Endothelial cell of umbilical vein (primary cell): ENCODE measurements at regions not wholly inside any gene's neighbourhood (a gene's known extent, or its start where the extent isn't known, plus 50 kb on each side); places are given as distances from the start of the nearest gene placed in this dataset.

Experiments used
- CTCF ChIP-seq, 2 donors: IDR thresholded peaks; 1 replicate in 1 of 2; 2 replicates in 1 of 2; pipeline ENCODE4 v1.5.1; 2011; ENCODE audit warnings: low read length in 2 of 2, mild to moderate bottlenecking in 2 of 2, moderate library complexity in 2 of 2, control low read depth in 1 of 2, inconsistent platforms in 1 of 2, low read depth in 1 of 2; ENCODE audit not compliant: insufficient read depth in 1 of 2; ENCODE audit errors: extremely low read depth in 1 of 2
- EZH2 ChIP-seq: IDR thresholded peaks from 2 replicates; pipeline ENCODE4 v1.6.1; 2012; ENCODE audit warnings: borderline replicate concordance, low read depth, mild to moderate bottlenecking, moderate library complexity, low read length, inconsistent platforms; ENCODE audit not compliant: severe bottlenecking
- FOS ChIP-seq: IDR thresholded peaks from 2 replicates; pipeline ENCODE4 v1.6.1; 2011; ENCODE audit warnings: mild to moderate bottlenecking, low read length, moderate library complexity, borderline replicate concordance; ENCODE audit not compliant: insufficient read depth
- GATA2 ChIP-seq: IDR thresholded peaks from 2 replicates; pipeline ENCODE4 v1.7.0; 2011; ENCODE audit warnings: low read depth, mild to moderate bottlenecking, moderate library complexity, mixed read lengths, low read length; ENCODE audit not compliant: insufficient read length, insufficient read depth
- JUN ChIP-seq: IDR thresholded peaks from 2 replicates; pipeline ENCODE4 v1.6.1; 2011; ENCODE audit warnings: borderline replicate concordance, low read depth; ENCODE audit not compliant: insufficient read length, insufficient read depth
- MAX ChIP-seq: IDR thresholded peaks from 2 replicates; pipeline ENCODE4 v1.6.1; 2011; ENCODE audit not compliant: insufficient read depth, insufficient read length
- MYC ChIP-seq: IDR thresholded peaks from one replicate; pipeline ENCODE4 v1.6.1; 2011; ENCODE audit warnings: mild to moderate bottlenecking, low read depth, low read length
- POLR2A ChIP-seq: IDR thresholded peaks from 2 replicates; pipeline ENCODE4 v1.6.1; 2012; ENCODE audit warnings: low read depth, mild to moderate bottlenecking, control low read depth, low read length
- POLR2AphosphoS5 ChIP-seq: IDR thresholded peaks from 2 replicates; pipeline ENCODE4 v1.6.1; 2012; ENCODE audit warnings: low read depth, mild to moderate bottlenecking, control low read depth, low read length, moderate library complexity; ENCODE audit not compliant: insufficient read depth

GRCh38 chr6:119655124-119655523, 305.6 kb upstream of the MAN1A1 start:
- no peak for TF ChIP-seq CTCF (IDR thresholded peaks at IDR 0.05; ENCODE audit: extremely low read depth in 1 of 2, insufficient read depth in 1 of 2, low read depth in 1 of 2, low read length in 2 of 2)
- no peak for TF ChIP-seq EZH2
- no peak for TF ChIP-seq POLR2AphosphoS5
- no peak for TF ChIP-seq POLR2A
- no peak for TF ChIP-seq JUN
- TF ChIP-seq MAX: no peak
- no peak for TF ChIP-seq MYC
- TF ChIP-seq FOS: no peak
- no peak for TF ChIP-seq GATA2
